Liver (tissue), 3 donors: ENCODE measurements at regions not wholly inside any gene's neighbourhood (a gene's known extent, or its start where the extent isn't known, plus 50 kb on each side); places are given as distances from the start of the nearest gene placed in this dataset.

Source experiments
- ATF3 ChIP-seq: IDR thresholded peaks from 2 replicates; pipeline ENCODE4 v1.6.1; 2016; ENCODE audit warnings: antibody characterized with exemption
- CTCF ChIP-seq: fragments of 150-350 bp; IDR thresholded peaks from 2 replicates; pipeline ENCODE4 v1.5.1; 2017; ENCODE audit warnings: improper control_type of control experiment, low read depth, low read length; ENCODE audit not compliant: missing input control
- HNF4G ChIP-seq: IDR thresholded peaks from 2 replicates; pipeline ENCODE4 v1.6.1; 2016; ENCODE audit warnings: antibody characterized with exemption
- MAX ChIP-seq: IDR thresholded peaks from 2 replicates; pipeline ENCODE4 v1.6.1; 2016; ENCODE audit warnings: antibody characterized with exemption
- RAD21 ChIP-seq, 2 donors: IDR thresholded peaks; 2 replicates each; pipeline ENCODE4 v1.6.1; 2016; ENCODE audit warnings: antibody characterized with exemption in 2 of 2, mild to moderate bottlenecking in 2 of 2
- ZBTB33 ChIP-seq: IDR thresholded peaks from 2 replicates; pipeline ENCODE4 v1.6.1; 2016; ENCODE audit warnings: antibody characterized with exemption
- donor health status: healthy.
- donor health status: healthy.

GRCh38 chr2:235115521-235115920, 163.7 kb downstream of the SH3BP4 start:
- TF ChIP-seq RAD21 (IDR thresholded peaks at IDR 0.05) = no peak
- no peak for TF ChIP-seq ZBTB33
- TF ChIP-seq CTCF = no peak
- TF ChIP-seq MAX = no peak
- TF ChIP-seq HNF4G = no peak
- no peak for TF ChIP-seq ATF3
